H1 (cell line): ENCODE measurements at regions not wholly inside any gene's neighbourhood (a gene's known extent, or its start where the extent isn't known, plus 50 kb on each side); places are given as distances from the start of the nearest gene placed in this dataset.

Source experiments
- CTCF ChIA-PET: fragments of 300-600 bp; sonication (Branson Sonifier 250); formaldehyde crosslinking; loops from one replicate; lab custom pipeline; 2021; ENCODE audit not compliant: partially characterized antibody; lab: Charles Lee
- POLR2A ChIA-PET: fragments of 300-600 bp; sonication (Branson Sonifier 250); formaldehyde crosslinking; loops from one replicate; lab custom pipeline; 2021; ENCODE audit warnings: inconsistent platforms; ENCODE audit not compliant: partially characterized antibody; lab: Charles Lee
- DNase-seq, 2 experiments: peaks; one replicate each; pipeline versions ENCODE4 v3.0.0 to v3.0.0-alpha.2; 2010 to 2022; ENCODE audit warnings: low spot score in 2 of 2, low read depth in 1 of 2, mixed read lengths in 1 of 2
- FAIRE-seq: peaks from 2 replicates; lab custom pipeline; 2011; peaks lifted over from hg19 to GRCh38; lab: Jason Lieb, UNC
- H2AFZ ChIP-seq: 2 replicates; pipeline ENCODE4 v1.8.1; 2012; ENCODE audit warnings: low read length, inconsistent platforms
- H2AK5ac ChIP-seq: 2 replicates; pipeline ENCODE4 v1.6.1; 2013; ENCODE audit warnings: low read depth, low read length
- H2BK120ac ChIP-seq: replicated peaks from 2 replicates; pipeline ENCODE3; 2013; ENCODE audit warnings: low read depth, low read length, inconsistent platforms
- H2BK12ac ChIP-seq: 2 replicates; pipeline ENCODE4 v1.6.1; 2013; ENCODE audit warnings: low read depth, low read length
- H2BK15ac ChIP-seq: 2 replicates; pipeline ENCODE4 v1.6.1; 2013; ENCODE audit warnings: low read length
- H2BK20ac ChIP-seq: 2 replicates; pipeline ENCODE4 v1.6.1; 2013; ENCODE audit warnings: low read length
- H2BK5ac ChIP-seq: 2 replicates; pipeline ENCODE4 v1.6.1; 2013; ENCODE audit warnings: low read depth, low read length
- H3K14ac ChIP-seq: 2 replicates; pipeline ENCODE4 v1.6.1; 2013; ENCODE audit warnings: inconsistent platforms; ENCODE audit not compliant: insufficient read length
- H3K18ac ChIP-seq: 2 replicates; pipeline ENCODE4 v1.6.1; 2013; ENCODE audit warnings: low read length; ENCODE audit errors: extremely low read depth
- H3K23ac ChIP-seq: 2 replicates; pipeline ENCODE4 v1.6.1; 2013; ENCODE audit warnings: inconsistent platforms; ENCODE audit not compliant: insufficient read length
- H3K23me2 ChIP-seq: 2 replicates; pipeline ENCODE4 v1.6.1; 2013; ENCODE audit warnings: low read depth, low read length
- H3K27ac ChIP-seq: 2 replicates; pipeline ENCODE4 v1.6.1; 2011; ENCODE audit warnings: low read depth, low read length, inconsistent platforms
- H3K27me3 ChIP-seq, 4 experiments: replicated peaks in 1 of 4; 1 replicate in 1 of 4; 2 replicates in 3 of 4; pipeline versions ENCODE4 v1.6.1 to v1.8.1; 2011 to 2013; ENCODE audit warnings: low read length in 3 of 4, mild to moderate bottlenecking in 3 of 4, inconsistent platforms in 2 of 4, mixed read lengths in 2 of 4, moderate library complexity in 1 of 4; ENCODE audit not compliant: control insufficient read depth in 3 of 4, insufficient read depth in 3 of 4; ENCODE audit errors: extremely low read depth in 1 of 4
- H3K36me3 ChIP-seq, 4 experiments: 2 replicates each; pipeline versions ENCODE4 v1.6.1 to v1.8.1; 2011 to 2013; ENCODE audit warnings: mild to moderate bottlenecking in 4 of 4, low read length in 3 of 4, moderate library complexity in 2 of 4, control low read depth in 1 of 4, inconsistent platforms in 1 of 4; ENCODE audit not compliant: insufficient read depth in 4 of 4, control insufficient read depth in 2 of 4
- H3K4ac ChIP-seq: replicated peaks from 2 replicates; pipeline ENCODE3; 2013; ENCODE audit warnings: low read length, low read depth, mixed read lengths, inconsistent platforms; ENCODE audit not compliant: insufficient read length
- H3K4me1 ChIP-seq, 4 experiments: replicated peaks in 1 of 4; 1 replicate in 1 of 4; 2 replicates in 3 of 4; pipeline versions ENCODE4 v1.6.1 to v1.8.1; 2011 to 2013; ENCODE audit warnings: low read length in 3 of 4, inconsistent platforms in 2 of 4, mixed read lengths in 1 of 4; ENCODE audit not compliant: insufficient read depth in 4 of 4, control insufficient read depth in 3 of 4
- H3K4me2 ChIP-seq, 2 experiments: 2 replicates each; pipeline versions ENCODE4 v1.6.1 to v1.8.1; 2011 to 2013; ENCODE audit warnings: low read depth in 2 of 2, low read length in 2 of 2, control low read depth in 1 of 2, inconsistent platforms in 1 of 2, mild to moderate bottlenecking in 1 of 2; ENCODE audit not compliant: insufficient read depth in 1 of 2
- H3K4me3 ChIP-seq, 4 experiments: fragments of 200-600, 300-600 bp in 1 of 4; sonication (generic), shearing (Covaris generic), sonication (Bioruptor Twin) in 1 of 4; 2 replicates each; pipeline versions ENCODE4 v1.5.1 to v1.8.1; 2011 to 2016; ENCODE audit warnings: low read length in 4 of 4, low read depth in 3 of 4, control low read depth in 2 of 4, inconsistent platforms in 2 of 4, mild to moderate bottlenecking in 2 of 4, mixed read lengths in 1 of 4, moderate library complexity in 1 of 4; ENCODE audit not compliant: insufficient read depth in 2 of 4; ENCODE audit errors: extremely low read depth in 1 of 4
- H3K56ac ChIP-seq: replicated peaks from 2 replicates; pipeline ENCODE3; 2013; ENCODE audit warnings: low read depth, mild to moderate bottlenecking, mixed read lengths, low read length, inconsistent platforms; ENCODE audit not compliant: insufficient read length
- H3K79me1 ChIP-seq: 2 replicates; pipeline ENCODE4 v1.6.1; 2013; ENCODE audit warnings: low read depth, low read length, control low read depth
- H3K79me2 ChIP-seq, 2 experiments: 2 replicates each; pipeline versions ENCODE4 v1.6.1 to v1.8.1; 2012 to 2013; ENCODE audit warnings: low read length in 2 of 2, mild to moderate bottlenecking in 2 of 2, inconsistent platforms in 1 of 2; ENCODE audit not compliant: insufficient read depth in 2 of 2, control insufficient read depth in 1 of 2
- H3K9ac ChIP-seq, 4 experiments: replicated peaks in 1 of 4; 1 replicate in 1 of 4; 2 replicates in 3 of 4; pipeline versions ENCODE4 v1.6.1 to v1.8.1; 2011 to 2013; ENCODE audit warnings: low read depth in 3 of 4, low read length in 3 of 4, control low read depth in 2 of 4, mild to moderate bottlenecking in 2 of 4, moderate library complexity in 2 of 4, inconsistent platforms in 1 of 4; ENCODE audit errors: extremely low read depth in 1 of 4
- H3K9me3 ChIP-seq, 2 experiments: 2 replicates each; pipeline versions ENCODE4 v1.6.1 to v1.8.1; 2012 to 2013; ENCODE audit warnings: mild to moderate bottlenecking in 2 of 2, moderate library complexity in 2 of 2, control low read depth in 1 of 2, inconsistent platforms in 1 of 2, low read depth in 1 of 2, low read length in 1 of 2, mixed read lengths in 1 of 2; ENCODE audit not compliant: insufficient read depth in 2 of 2
- H4K20me1 ChIP-seq, 2 experiments: replicated peaks in 1 of 2; 2 replicates each; pipeline versions ENCODE3 to v1.8.1; 2011 to 2013; ENCODE audit warnings: inconsistent platforms in 2 of 2, low read length in 2 of 2, mild to moderate bottlenecking in 1 of 2; ENCODE audit not compliant: insufficient read depth in 2 of 2, control insufficient read depth in 1 of 2
- H4K5ac ChIP-seq: 2 replicates; pipeline ENCODE4 v1.6.1; 2013; ENCODE audit warnings: low read length, low read depth, mixed read lengths, inconsistent platforms; ENCODE audit not compliant: insufficient read length
- H4K8ac ChIP-seq: 2 replicates; pipeline ENCODE4 v1.8.0; 2013; ENCODE audit warnings: mild to moderate bottlenecking, moderate library complexity, low read length, inconsistent platforms; ENCODE audit not compliant: insufficient read depth; ENCODE audit errors: extremely low read depth
- H4K91ac ChIP-seq: replicated peaks from 2 replicates; pipeline ENCODE3; 2013; ENCODE audit warnings: low read length, mixed read lengths, inconsistent platforms; ENCODE audit not compliant: insufficient read length
- ASH2L ChIP-seq: fragments of 200-600, 300-600 bp; sonication (generic); IDR thresholded peaks from one replicate; pipeline ENCODE4 v1.7.1; 2017; ENCODE audit warnings: low read length
- CREB1 ChIP-seq: IDR thresholded peaks from 2 replicates; pipeline ENCODE4 v1.6.1; 2012; ENCODE audit warnings: inconsistent platforms
- EP300 ChIP-seq, 2 experiments: IDR thresholded peaks; 1 replicate in 1 of 2; 2 replicates in 1 of 2; pipeline ENCODE4 v1.6.1; 2011 to 2012; ENCODE audit warnings: low read depth in 2 of 2, low read length in 2 of 2, mild to moderate bottlenecking in 2 of 2, borderline replicate concordance in 1 of 2, inconsistent platforms in 1 of 2, moderate library complexity in 1 of 2
- GABPA ChIP-seq: IDR thresholded peaks from 2 replicates; pipeline ENCODE4 v1.6.1; 2011; ENCODE audit warnings: mild to moderate bottlenecking, low read length, moderate library complexity, borderline replicate concordance; ENCODE audit not compliant: insufficient read depth
- GTF2F1 ChIP-seq: IDR thresholded peaks from 2 replicates; pipeline ENCODE4 v1.6.1; 2012; ENCODE audit warnings: low read depth, low read length, improper control_type of control experiment, borderline replicate concordance
- HDAC6 ChIP-seq: IDR thresholded peaks from one replicate; pipeline ENCODE4 v1.7.1; 2012; ENCODE audit warnings: low read depth, mild to moderate bottlenecking, inconsistent platforms, low read length, moderate library complexity
- NRF1 ChIP-seq: IDR thresholded peaks from 2 replicates; pipeline ENCODE4 v1.6.1; 2011; ENCODE audit warnings: mild to moderate bottlenecking, low read depth, low read length, improper control_type of control experiment
- RAD21 ChIP-seq, 2 experiments: IDR thresholded peaks in 1 of 2; conservative IDR thresholded peaks in 1 of 2; 2 replicates each; pipeline ENCODE4 v1.6.1; 2011; ENCODE audit warnings: low read depth in 2 of 2, low read length in 2 of 2, improper control_type of control experiment in 1 of 2, inconsistent platforms in 1 of 2, mild to moderate bottlenecking in 1 of 2, moderate library complexity in 1 of 2
- SIN3A ChIP-seq, 2 experiments: IDR thresholded peaks in 1 of 2; conservative IDR thresholded peaks in 1 of 2; 2 replicates each; pipeline ENCODE4 v1.6.1; 2011 to 2012; ENCODE audit warnings: low read length in 2 of 2, improper control_type of control experiment in 1 of 2, low read depth in 1 of 2, mild to moderate bottlenecking in 1 of 2
- WGBS, 2 experiments: shearing (Covaris generic) in 1 of 2; methylation state at CpG; one replicate each; pipeline versions ENCODE4 v1.1.6 to v1.1.7; 2013 to 2015; ENCODE audit warnings: low lambda C conversion rate in 2 of 2, mixed read lengths in 2 of 2, inconsistent platforms in 1 of 2, low coverage in 1 of 2, missing lambda C conversion rate in 1 of 2; ENCODE audit not compliant: insufficient replicate concordance in 2 of 2, insufficient coverage in 1 of 2, insufficient read length in 1 of 2; ENCODE audit errors: extremely low coverage in 1 of 2, missing lambda C conversion rate in 1 of 2; 5-methylcytosine and 5-hydroxymethylcytosine counted together
- TF ChIP-seq, protein P1 (sequence below), 3 experiments: IDR thresholded peaks; 1 replicate in 2 of 3; 2 replicates in 1 of 3; pipeline versions ENCODE4 v1.5.1 to v1.6.1; 2011; ENCODE audit warnings: low read length in 3 of 3, mild to moderate bottlenecking in 3 of 3, inconsistent platforms in 2 of 3, low read depth in 1 of 3, moderate library complexity in 1 of 3; ENCODE audit not compliant: insufficient read depth in 1 of 3; ENCODE audit errors: control extremely low read depth in 1 of 3

DNA sequence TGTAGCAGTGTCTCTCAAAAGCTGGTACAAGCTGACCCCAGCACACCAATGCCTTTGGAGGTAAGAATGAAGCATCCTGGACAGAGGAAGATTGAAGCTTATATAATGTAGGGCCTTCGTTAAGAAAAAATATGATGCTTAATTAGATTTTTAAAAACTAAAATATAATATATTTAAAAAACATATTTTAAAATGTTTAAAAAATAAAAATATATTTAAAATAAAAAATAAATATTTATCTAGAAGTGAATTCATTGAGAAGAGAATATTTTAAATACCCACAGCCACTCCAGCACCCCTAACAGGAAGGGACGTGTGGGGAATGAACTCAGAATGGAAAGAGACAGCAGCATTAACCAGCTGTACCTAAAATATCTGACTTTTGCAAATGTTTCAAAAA is 65.1 kb upstream of the DDX53 start:
- POLR2A ChIA-PET = no interaction called here
- no peak overlapping the region for H3K4me2 ChIP-seq
- H4K20me1 ChIP-seq = no peaks in the 10 kb centered on the region
- H3K9me3 ChIP-seq = no peaks in the 10 kb centered on the region
- no peak overlapping the region for H2BK120ac ChIP-seq
- H4K5ac ChIP-seq = no peak overlapping the region
- H3K27me3 ChIP-seq = no peaks in the 10 kb centered on the region
- H4K8ac ChIP-seq = no peak overlapping the region
- DNase-seq (no peak), FAIRE-seq (no peak)
- H3K79me2 ChIP-seq = no peaks in the 10 kb centered on the region
- no peak overlapping the region for H3K23ac ChIP-seq
- no peak overlapping the region for H3K14ac ChIP-seq
- WGBS, 2 experiments = 93% methylated on average over 2 of the region's 2 CpGs; no CpG with 5 or more reads in 1 of the 2 experiments
- no peaks in the 10 kb centered on the region for H3K79me1 ChIP-seq
- H2BK12ac ChIP-seq = no peak overlapping the region
- no peak overlapping the region for H3K27ac ChIP-seq
- H2AK5ac ChIP-seq = no peak overlapping the region
- H3K4me1 ChIP-seq = no peaks in the 10 kb centered on the region
- H3K56ac ChIP-seq = no peak overlapping the region
- no peaks in the 10 kb centered on the region for H3K36me3 ChIP-seq
- H3K4me3 ChIP-seq = no peak overlapping the region
- H3K4ac ChIP-seq = no peak overlapping the region
- no peak overlapping the region for H4K91ac ChIP-seq
- no peaks in the 10 kb centered on the region for H3K23me2 ChIP-seq
- H2BK20ac ChIP-seq = no peak overlapping the region
- H3K9ac ChIP-seq = no peak overlapping the region
- H2AFZ ChIP-seq = no peak overlapping the region
- H3K18ac ChIP-seq = no peak overlapping the region
- no peak overlapping the region for H2BK5ac ChIP-seq
- no peak overlapping the region for H2BK15ac ChIP-seq
- CTCF ChIA-PET = interaction anchor here (0.6 kb wide), 1 partner anchor 17 kb away, joined by 3 read pairs; no protein-coding TSS in a partner anchor
- TF ChIP-seq GTF2F1 (no peak), ASH2L (no peak), GABPA (no peak), EP300 (IDR thresholded peaks at IDR 0.05; ENCODE audit: borderline replicate concordance in 1 of 2, low read depth in 2 of 2, low read length in 2 of 2) (no peak), RAD21 (IDR thresholded peaks at IDR 0.05 in 1 of 2, conservative IDR thresholded peaks at IDR 0.05 in 1 of 2; ENCODE audit: low read depth in 2 of 2, low read length in 2 of 2) (no peak), HDAC6 (no peak), SIN3A (conservative IDR thresholded peaks at IDR 0.05 in 1 of 2, IDR thresholded peaks at IDR 0.05 in 1 of 2; ENCODE audit: low read depth in 1 of 2, low read length in 2 of 2) (no peak), NRF1 (no peak), CREB1 (no peak)
- TF ChIP-seq, protein P1, sequence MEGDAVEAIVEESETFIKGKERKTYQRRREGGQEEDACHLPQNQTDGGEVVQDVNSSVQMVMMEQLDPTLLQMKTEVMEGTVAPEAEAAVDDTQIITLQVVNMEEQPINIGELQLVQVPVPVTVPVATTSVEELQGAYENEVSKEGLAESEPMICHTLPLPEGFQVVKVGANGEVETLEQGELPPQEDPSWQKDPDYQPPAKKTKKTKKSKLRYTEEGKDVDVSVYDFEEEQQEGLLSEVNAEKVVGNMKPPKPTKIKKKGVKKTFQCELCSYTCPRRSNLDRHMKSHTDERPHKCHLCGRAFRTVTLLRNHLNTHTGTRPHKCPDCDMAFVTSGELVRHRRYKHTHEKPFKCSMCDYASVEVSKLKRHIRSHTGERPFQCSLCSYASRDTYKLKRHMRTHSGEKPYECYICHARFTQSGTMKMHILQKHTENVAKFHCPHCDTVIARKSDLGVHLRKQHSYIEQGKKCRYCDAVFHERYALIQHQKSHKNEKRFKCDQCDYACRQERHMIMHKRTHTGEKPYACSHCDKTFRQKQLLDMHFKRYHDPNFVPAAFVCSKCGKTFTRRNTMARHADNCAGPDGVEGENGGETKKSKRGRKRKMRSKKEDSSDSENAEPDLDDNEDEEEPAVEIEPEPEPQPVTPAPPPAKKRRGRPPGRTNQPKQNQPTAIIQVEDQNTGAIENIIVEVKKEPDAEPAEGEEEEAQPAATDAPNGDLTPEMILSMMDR (IDR thresholded peaks at IDR 0.05; ENCODE audit: control extremely low read depth in 1 of 3, insufficient read depth in 1 of 3, low read depth in 1 of 3, low read length in 3 of 3) = no peak
